IPS-NIHi7 (cell line): ENCODE measurements at regions not wholly inside any gene's neighbourhood (a gene's known extent, or its start where the extent isn't known, plus 50 kb on each side); places are given as distances from the start of the nearest gene placed in this dataset.
"Not testable (repeated sequence)": the region's sequence is repeated elsewhere in the genome, so short reads cannot be mapped to it uniquely, and the experiment has no call there.

Source experiments
- DNase-seq: peaks from one replicate; pipeline ENCODE4 v3.0.0; 2012; ENCODE audit warnings: mixed read lengths; ENCODE audit errors: extremely low spot score

DNA sequence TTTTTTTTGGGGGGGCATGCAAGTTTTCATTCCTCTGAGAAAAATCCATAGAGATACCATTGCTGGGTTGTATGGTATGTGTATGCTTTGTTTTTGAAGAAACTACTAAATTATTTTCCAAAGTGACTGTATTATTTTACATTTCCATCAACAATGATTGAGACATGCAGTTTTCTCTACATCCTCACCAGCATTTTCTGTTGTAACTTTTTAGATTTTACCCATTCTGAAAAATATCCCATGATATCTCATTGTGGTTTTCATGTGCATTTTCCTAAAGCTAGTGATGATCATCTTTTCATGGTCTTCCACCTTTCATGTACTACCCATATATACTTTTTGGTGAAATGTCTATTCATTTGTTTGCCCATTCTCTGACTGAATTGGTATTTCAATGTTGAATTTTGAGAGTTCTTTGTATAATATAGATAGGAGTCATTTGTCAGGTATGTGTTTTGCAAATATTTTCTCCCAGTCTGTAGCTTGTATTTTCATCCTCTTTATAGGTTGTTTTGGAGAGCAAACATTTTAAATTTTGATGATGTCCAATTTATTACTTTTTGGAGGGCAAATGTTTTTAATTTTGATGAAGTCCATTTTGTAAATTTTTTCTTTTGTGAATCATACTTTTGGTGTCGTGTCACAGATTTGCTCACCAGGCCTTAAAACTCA, 827.5 kb upstream of the CITED2 start:
- no peak for DNase-seq

DNA sequence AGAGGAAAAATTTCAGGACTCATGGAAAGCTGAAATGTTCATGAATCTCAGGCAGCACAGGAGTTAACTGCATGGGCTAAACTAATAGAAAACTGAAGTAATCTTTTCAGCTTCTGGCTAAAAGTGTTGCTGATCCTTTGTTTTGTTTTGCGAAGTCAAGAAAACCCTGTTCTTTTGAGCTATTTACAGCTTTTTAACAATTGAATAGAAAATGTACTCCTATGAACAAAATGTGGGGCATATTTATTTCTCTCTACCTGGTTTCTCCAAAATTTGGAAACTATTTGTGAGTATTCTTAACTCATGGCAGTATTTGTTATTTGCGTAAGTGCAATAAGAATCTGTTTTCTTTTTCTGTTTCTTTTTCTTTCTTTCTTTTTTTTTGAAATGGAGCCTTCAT, 818.8 kb upstream of the CITED2 start:
- no peak for DNase-seq

DNA sequence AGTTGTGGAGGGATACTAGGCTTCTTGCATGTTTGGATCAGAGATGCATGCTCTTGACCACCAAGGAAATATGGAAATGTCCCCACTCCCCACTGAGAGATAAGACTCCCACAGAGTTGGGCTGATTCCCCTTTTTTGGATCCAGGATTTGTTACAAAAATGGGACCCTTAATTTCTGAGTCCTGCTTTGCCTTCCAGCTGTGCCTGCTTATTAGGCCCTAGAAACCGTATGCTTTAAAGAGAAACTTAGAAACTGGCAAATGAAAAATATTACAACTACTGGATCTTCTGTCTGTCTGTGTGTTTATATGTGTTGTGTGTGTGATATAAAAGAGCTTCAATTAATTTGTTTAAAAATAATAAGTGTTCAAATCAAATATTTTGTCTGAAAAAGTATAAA, 817.6 kb upstream of the CITED2 start:
- no peak for DNase-seq

DNA sequence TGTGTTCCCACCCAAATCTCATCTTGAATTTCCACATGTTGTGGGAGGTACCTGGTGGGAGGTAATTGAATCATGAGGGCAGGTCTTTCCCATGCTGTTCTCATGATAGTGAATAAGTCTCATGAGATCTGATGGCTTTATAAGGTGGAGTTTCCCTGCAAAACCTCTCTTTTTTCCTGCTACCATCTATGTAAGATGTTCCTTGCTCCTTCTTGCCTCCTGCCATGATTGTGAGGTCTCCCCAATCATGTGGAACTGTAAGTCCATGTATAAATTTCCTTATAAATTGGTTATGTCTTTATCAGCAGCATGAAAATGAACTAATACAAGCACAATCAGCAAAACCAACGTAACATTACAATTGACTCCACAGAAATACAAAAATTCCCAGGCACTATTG, 814.8 kb upstream of the CITED2 start:
- DNase-seq = not testable (repeated sequence)

DNA sequence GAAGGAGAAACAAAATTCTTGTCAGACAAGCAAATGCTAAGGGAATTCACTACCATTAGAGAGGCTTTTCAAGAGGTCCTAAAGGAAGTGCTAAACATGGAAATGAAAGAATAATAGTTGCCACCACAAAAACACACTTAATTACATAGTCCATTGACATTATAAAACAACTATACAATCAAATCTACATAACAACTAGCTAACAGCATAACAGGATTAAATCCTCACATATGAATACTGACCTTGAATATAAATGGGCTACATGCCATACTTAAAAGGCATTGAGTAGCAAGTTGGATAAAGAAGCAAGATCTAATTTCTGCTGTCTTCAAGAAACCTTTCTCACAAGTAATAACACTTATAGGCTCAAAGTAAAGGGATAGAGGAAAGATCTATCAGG, 811.5 kb upstream of the CITED2 start:
- no peak for DNase-seq

DNA sequence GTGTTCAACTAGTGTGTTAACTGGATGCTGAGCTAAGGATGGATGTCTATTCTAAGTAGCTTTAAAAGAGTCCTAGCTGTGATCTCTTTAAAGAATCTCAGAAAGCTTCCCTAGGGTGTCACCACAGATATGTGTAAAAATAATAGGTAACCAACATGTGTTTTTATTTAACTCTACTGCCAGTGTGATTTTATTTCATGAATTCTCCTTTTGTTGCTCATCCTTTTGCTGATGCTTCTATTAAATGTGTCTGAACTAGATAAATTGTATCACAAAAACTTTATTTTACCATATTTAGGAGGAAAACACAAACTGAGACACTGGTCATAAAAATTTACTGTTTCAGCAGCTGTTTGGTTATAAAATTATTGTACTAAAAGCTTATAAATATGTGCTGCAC, 809.4 kb upstream of the CITED2 start:
- no peak for DNase-seq

DNA sequence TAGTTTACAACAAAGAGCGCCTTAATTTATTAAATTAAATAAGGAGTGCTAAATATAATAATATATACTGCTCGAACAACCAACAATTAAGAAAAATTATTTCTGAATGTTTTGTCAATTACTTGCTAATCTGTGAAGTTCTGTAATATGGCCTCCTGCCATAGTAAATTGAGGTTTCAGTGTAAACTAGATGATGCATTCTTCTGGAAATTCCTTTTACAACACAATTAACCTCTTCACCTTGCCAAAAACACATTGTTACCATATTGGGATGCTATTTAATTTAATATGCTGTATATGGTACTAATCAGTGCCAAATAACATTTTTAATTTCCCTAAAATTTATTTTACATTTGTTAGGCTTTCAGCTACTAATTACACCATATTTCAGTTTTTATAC, 808.4 kb upstream of the CITED2 start:
- no peak for DNase-seq

DNA sequence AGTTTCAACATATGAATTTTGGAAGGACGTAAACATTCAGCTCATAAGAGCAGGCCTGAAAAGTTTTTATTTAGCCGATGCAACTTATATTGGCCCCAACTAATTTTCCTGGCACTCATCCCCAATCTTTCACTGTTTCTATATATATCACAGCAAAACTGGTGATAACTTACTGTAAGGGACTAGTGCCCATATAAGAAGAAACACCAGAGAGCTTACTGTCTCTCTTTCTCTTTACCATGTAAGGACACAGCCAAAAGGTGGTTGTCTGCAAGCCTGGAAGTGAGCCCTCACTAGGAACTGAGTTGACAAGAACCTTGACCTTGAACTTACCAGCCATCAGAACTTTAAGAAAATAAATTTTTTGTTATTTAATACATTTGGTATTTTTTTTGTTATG, 807.4 kb upstream of the CITED2 start:
- DNase-seq = no peak

DNA sequence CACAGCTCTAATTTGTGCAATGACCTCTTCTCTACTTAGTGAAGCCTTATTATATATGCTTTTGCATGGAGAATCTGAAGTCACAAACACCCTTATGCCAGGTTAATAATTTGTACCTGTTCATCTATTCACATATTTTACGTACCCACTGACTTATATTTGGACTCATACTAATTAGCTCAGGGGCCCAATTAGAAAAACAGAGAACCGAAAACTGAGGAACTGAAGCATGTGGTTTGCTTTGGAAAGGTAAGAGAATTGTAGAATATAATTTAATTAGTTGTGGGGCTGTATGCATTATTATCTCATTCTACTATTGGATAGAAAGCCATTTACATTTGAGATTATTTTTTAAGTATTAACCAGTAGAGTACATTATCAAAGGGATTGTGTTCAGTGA, 805.9 kb upstream of the CITED2 start:
- no peak for DNase-seq

DNA sequence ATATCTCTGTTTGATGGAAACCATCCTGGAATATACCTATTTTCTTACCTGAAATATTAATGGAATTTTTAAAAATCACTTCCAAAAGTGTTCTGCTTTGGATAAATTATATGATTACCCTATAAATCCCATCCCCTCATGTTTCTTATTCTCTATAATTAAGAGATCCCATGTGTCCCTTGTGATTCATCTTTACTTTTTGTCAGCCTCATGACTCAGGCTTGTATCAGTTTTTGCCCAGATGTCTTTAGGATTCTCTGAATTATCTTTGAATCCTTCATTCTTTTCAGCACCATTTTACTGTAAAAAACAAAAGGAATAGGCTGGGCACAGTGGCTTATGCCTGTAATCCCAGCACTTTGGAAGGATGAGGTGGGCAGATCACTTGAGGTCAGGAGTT, 804.5 kb upstream of the CITED2 start:
- DNase-seq = no peak

DNA sequence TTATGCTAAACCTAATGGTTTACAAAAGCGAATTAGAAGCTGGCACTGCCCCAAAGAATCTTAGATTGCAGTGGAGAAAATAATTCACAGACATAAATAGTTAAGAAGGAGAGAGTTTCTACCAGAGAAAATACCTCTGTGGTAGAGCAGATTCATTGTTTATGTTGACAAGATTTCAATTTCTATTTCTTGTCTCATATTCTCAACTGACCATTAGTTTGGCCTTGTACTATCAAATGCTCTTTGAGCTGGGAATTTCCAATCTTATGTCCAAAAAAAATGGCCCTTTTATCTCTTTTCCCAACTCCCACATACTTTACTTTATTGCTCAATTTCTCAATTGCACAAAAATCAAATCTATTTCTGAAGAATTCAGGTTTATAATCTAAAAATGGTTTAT, 804.1 kb upstream of the CITED2 start:
- DNase-seq = no peak

DNA sequence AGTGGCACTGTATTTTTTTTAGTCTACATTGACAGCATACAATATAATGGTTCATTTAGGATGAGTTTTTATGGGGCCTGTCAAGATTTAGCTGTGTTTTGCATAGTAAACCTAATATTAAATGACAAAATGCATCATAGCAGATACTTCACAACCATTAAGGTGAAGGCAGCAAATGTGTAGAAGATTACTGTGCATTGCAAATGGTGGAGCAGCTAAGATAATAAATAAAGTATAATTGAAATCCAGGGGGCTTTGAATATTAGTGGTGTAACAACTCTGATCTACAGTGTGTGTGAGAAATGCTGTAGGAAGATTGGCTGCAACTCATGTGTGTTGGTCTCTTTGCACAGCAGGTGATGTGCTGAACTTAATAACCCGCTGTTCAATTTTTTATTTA, 801.9 kb upstream of the CITED2 start:
- DNase-seq = no peak

DNA sequence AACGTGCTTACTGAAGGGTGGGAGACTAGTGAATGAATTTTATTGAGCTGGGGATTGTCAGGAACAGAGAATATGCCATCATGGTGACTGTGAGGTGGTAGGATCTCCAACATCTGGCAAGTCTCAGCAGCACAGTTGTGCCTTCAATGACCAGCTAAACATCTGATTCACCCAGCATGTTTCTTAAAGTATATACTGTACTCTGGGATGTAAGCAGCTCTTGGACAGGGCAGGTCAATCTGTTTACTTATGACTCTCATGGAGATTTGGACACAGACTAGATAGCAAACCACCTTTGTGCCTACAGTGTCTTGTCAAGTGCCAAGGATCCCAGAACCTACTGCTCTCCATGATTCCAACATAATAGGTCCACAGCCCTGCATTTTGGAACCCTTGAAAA, 801.0 kb upstream of the CITED2 start:
- no peak for DNase-seq

DNA sequence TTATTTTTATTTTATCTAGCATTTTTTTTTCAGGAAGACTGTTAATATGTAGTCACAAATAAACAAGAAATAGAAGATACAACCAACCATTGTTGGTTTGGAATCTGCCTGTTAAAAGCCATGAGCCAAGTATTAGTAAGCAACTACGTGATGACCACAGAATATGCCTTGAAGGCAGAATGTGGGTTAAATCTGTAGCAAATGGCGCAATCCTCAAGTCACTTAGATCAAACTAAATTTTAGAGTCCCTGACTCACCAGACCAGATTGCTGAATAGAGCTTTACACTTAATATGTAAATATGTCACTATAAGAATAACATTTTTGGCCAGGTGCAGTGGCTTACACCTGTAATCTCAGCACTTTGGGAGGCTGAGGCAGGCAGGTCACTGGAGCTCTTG, 800.1 kb upstream of the CITED2 start:
- no peak for DNase-seq

DNA sequence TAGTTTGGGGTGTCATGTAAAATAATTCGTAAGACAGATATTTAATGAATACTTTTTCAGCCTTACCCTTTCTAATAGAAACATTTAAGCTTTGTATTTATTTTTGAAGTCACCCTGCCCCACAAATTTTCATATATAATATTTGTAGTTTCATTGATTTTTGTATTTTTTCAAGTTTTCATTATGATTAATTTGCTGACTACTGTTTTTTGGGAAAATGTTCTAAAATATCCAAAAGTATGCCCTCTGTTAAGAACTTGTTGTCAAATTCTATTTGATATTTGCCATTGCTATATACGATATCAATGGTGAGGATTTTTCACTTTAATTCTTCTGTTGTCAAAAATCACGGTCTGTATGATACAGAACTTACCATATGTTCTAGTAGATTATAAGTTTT, 793.9 kb upstream of the CITED2 start:
- DNase-seq = no peak

DNA sequence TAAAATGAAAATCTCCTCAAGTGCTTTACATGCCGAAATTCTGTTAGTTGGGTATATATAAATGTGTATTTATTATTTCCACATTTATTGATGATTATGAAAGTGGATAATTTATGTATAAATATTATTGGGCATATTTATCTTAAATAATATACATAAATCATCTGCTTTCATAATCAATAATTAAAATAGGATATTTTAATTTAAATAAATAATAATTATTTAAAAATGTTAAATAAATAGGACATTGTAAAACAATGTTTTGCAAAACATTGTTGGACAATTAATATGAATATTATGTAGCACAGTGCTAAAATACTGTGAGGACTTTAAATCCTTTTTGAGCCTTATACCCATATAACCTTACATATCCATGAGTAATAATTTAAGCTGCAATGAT, 786.5 kb upstream of the CITED2 start:
- no peak for DNase-seq

DNA sequence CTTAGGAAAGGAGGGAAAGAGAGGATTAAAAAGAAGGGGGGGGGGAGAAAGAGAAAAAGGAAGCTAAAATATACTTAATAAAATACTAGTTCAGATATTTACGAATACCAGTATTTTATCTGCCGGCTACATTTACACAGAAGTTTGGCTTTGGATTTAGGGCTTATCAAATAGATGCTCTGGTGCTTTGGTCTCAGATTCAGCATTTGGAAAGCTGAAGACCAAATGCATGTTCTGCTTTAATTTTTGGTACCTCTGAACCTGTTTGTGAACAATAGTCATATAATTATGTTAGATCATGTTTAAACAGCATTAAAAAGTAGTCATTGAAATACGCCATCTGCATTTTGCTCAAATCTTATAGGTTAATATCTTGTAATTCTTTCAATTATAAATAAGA, 786.0 kb upstream of the CITED2 start:
- DNase-seq = no peak

DNA sequence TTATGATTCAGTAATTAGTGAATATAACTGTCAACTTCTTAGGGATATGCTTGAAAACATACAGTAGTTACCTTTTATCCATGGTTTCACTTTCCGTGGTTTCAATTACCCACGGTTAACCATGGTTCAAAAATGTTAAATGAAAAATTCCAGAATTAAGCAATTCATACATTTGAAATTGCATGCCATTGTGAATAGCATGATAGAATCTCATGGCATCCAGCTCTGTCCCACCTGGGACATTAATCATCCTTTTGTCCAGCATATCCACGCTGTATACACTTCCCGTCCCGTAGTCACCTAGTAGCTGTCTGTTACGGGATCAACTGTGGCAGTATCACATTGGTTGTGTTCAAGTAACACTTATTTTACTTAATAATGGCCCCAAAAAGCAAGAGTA, 781.7 kb upstream of the CITED2 start:
- no peak for DNase-seq

DNA sequence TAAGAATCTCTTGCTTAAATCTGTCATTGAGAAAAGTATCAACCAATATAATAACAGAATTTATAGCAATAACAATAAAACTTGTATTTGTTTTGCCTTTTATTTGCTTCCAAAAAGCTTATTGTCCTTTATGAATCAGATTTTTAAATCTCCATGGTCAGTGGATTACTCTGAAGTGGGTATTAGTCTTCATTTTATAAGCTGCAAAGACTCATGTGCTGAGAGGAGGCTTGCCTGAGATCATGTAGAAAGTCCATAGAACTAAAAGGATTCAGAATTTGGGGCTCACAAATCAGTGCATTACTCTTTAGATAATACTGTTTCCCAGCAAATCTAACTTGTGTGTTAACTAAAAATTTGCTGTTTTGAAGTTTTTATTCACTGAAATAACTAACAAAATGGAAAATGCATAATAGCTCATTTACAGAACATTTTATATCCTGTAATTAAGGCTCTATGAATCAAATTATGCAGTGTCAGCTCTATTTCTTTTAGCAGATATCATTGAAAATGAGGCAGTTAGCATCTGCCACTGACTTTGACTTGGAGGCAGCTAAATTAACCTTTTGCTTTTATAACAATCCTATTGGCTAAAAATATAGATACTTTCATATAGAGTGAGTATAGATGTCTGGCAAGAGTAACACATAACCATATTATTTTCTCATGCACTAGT, 781.1 kb upstream of the CITED2 start:
- DNase-seq = no peak

DNA sequence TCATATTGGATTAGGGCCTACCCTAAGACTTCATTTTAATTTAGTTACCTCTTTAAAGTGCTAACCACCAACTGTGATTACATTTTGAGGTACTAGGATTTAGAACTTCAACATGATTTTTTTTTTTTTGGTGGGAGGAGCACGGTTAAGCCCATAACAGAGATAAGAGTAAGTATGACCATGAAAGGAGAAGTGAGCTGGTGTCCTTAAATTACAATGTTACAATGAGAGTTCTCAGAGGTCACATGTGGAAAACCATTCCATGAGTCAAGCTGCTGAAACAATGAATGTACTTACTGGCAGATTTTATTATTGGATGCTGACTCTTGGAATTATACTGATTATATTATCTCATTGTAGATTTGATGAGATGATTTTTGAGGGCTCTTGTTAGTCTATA, 779.3 kb upstream of the CITED2 start:
- DNase-seq = no peak

DNA sequence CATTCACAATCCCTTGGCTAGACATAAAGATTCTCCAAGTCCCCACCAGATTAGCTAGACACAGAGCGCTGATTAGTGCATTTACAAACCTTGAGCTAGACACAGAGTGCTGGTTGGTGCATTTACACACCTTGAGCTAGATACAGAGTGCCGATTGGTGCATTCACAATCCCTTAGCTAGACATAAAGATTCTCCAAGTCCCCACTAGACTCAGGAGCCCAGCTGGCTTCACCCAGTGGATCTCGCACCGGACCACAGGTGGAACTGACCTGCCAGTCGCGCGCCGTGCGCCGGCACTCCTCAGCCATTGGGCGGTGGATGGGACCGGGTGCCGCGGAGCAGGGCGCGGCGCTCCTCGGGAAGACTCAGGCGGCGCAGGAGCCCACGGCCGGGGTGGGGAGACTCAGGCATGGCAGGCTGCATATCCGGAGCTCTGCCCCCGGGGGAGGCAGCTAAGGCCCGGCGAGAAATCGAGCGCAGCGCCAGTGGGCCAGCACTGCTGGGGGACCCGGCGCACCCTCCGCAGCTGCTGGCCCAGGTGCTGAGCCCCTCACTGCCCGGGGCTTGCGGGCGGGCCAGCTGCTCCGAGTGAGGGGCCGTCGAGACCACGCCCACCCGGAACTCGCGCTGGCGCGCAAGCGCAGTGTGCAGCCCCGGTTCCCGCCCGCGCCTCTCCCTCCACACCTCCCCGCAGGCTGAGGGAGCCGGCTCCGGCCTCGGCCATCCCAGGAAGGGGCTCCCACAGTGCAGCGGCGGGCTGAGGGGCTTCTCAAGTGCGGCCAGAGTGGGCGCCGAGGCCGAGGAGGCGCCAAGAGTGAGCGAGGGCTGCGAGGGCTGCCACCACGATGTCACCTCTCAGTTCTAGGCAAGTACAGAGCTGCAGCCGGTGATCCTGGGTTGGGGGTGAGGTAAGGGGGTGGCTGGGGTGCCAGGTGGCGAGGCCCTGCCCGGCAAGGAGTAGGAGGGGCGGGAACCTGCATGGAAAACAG, 773.7 kb upstream of the CITED2 start:
- not testable (repeated sequence) for DNase-seq

DNA sequence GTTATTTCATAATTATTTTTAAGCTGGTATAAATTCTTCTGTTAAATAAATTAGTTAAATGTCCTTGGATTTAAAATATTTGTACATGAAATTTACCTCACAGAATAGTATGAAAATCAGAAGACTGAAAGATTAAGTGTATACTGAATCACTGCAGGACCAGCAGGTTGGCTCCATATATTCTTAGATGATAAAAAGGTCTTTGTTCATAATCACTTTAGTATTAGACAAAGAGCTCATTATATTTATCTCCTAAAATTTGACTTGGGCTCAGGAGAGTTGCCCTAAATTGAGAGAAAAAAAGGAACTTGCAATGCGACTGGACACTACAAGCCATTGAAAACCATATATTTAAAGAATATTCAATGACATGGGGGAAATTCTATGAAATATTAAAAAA, 766.4 kb upstream of the CITED2 start:
- DNase-seq = no peak
